ENCODE measurements at regions not wholly inside any gene's neighbourhood (a gene's known extent, or its start where the extent isn't known, plus 50 kb on each side); places are given as distances from the start of the nearest gene placed in this dataset.

GRCh38 chr14:58705066-58705465 is 67.3 kb downstream of the DACT1 start:
- Mint-ChIP-seq H3K4me3 (no peak overlapping the region), H3K27me3 (ENCODE audit: low read depth in 3 of 3) (peaks cover 0 to 1% (median 0%) of the 10 kb centered on the region in 3 donors), H3K4me1 (no peaks in the 10 kb centered on the region), H3K9me3 (no peaks in the 10 kb centered on the region), H3K36me3 (no peaks in the 10 kb centered on the region), H3K27ac (no peak overlapping the region)
- Histone ChIP-seq H3K4me1 (ENCODE audit: control insufficient read depth in 1 of 2, insufficient read depth in 2 of 2, low read length in 2 of 2) (no peaks in the 10 kb centered on the region), H3K36me3 (replicated peaks in 1 of 2; ENCODE audit: control insufficient read depth in 1 of 2, insufficient read depth in 2 of 2, low read length in 2 of 2) (no peaks in the 10 kb centered on the region), H3K79me2 (ENCODE audit: insufficient read depth, low read length) (no peaks in the 10 kb centered on the region), H3K27me3 (ENCODE audit: control insufficient read depth in 2 of 2, insufficient read depth in 2 of 2, low read length in 2 of 2) (no peaks in the 10 kb centered on the region), H3K9me3 (replicated peaks in 1 of 2; ENCODE audit: control insufficient read depth in 1 of 2, insufficient read depth in 1 of 2, low read length in 2 of 2) (no peaks in the 10 kb centered on the region), H3K9ac (ENCODE audit: insufficient read depth, low read length, poor library complexity, severe bottlenecking) (no peak overlapping the region), H3K27ac (ENCODE audit: low read depth in 1 of 2, low read length in 2 of 2) (no peak overlapping the region), H4K20me1 (ENCODE audit: insufficient read depth, low read length) (no peaks in the 10 kb centered on the region), H3K4me2 (replicated peaks; ENCODE audit: extremely low read depth, low read length, poor library complexity, severe bottlenecking) (no peak overlapping the region), H2AFZ (ENCODE audit: insufficient read depth, low read depth, low read length, poor library complexity, severe bottlenecking) (no peak overlapping the region), H3K4me3 (replicated peaks in 1 of 3; ENCODE audit: low read depth in 2 of 3, low read length in 3 of 3) (no peak overlapping the region)
- WGBS (ENCODE audit: insufficient coverage), result 88% methylated on average over 2 of the region's 2 CpGs
- intact Hi-C loops (cut with micrococcal nuclease), result no loop called here
- TF ChIP-seq CTCF (IDR thresholded peaks at IDR 0.05), result no peak
- DNase-seq, result no peak

GRCh38 chr14:58707949-58708348 is 70.2 kb downstream of the DACT1 start:
- intact Hi-C loops (cut with micrococcal nuclease), result no loop called here
- H3K27ac Mint-ChIP-seq, result no peak overlapping the region
- H3K4me3 Mint-ChIP-seq, result no peak overlapping the region
- H3K36me3 Mint-ChIP-seq, result no peaks in the 10 kb centered on the region
- no peaks in the 10 kb centered on the region for H3K9me3 ChIP-seq (replicated peaks in 1 of 2; ENCODE audit: control insufficient read depth in 1 of 2, insufficient read depth in 1 of 2, low read length in 2 of 2)
- no peak for DNase-seq
- H3K79me2 ChIP-seq (ENCODE audit: insufficient read depth, low read length), result no peaks in the 10 kb centered on the region
- no peaks in the 10 kb centered on the region for H3K27me3 ChIP-seq (ENCODE audit: control insufficient read depth in 2 of 2, insufficient read depth in 2 of 2, low read length in 2 of 2)
- no peak overlapping the region for H3K27ac ChIP-seq (ENCODE audit: low read depth in 1 of 2, low read length in 2 of 2)
- H3K4me1 ChIP-seq (ENCODE audit: control insufficient read depth in 1 of 2, insufficient read depth in 2 of 2, low read length in 2 of 2), result no peaks in the 10 kb centered on the region
- no peak overlapping the region for H3K4me2 ChIP-seq (replicated peaks; ENCODE audit: extremely low read depth, low read length, poor library complexity, severe bottlenecking)
- no peak overlapping the region for H2AFZ ChIP-seq (ENCODE audit: insufficient read depth, low read depth, low read length, poor library complexity, severe bottlenecking)
- TF ChIP-seq CTCF (IDR thresholded peaks at IDR 0.05), result no peak
- peaks cover 0 to 1% (median 0%) of the 10 kb centered on the region in 3 donors for H3K27me3 Mint-ChIP-seq (ENCODE audit: low read depth in 3 of 3)
- no peak overlapping the region for H3K4me3 ChIP-seq (replicated peaks in 1 of 3; ENCODE audit: low read depth in 2 of 3, low read length in 3 of 3)
- no peak overlapping the region for H3K9ac ChIP-seq (ENCODE audit: insufficient read depth, low read length, poor library complexity, severe bottlenecking)
- no peaks in the 10 kb centered on the region for H4K20me1 ChIP-seq (ENCODE audit: insufficient read depth, low read length)
- H3K9me3 Mint-ChIP-seq, result no peaks in the 10 kb centered on the region
- H3K4me1 Mint-ChIP-seq, result no peaks in the 10 kb centered on the region
- no CpG with 5 or more reads among the region's 1 CpG for WGBS (ENCODE audit: insufficient coverage)
- H3K36me3 ChIP-seq (replicated peaks in 1 of 2; ENCODE audit: control insufficient read depth in 1 of 2, insufficient read depth in 2 of 2, low read length in 2 of 2), result no peaks in the 10 kb centered on the region

Measured in CD14-positive monocyte (primary cell).